HG03159 (cell line): ENCODE measurements at regions not wholly inside any gene's neighbourhood (a gene's known extent, or its start where the extent isn't known, plus 50 kb on each side); places are given as distances from the start of the nearest gene placed in this dataset.
A peak's percentile ranks its signal among the peaks of the same experiment; 100 is the strongest.

ENCODE experiments used
- ATAC-seq: cut with Tn5 transposase; IDR thresholded peaks from one replicate; pipeline ENCODE4 v1.9.1; 2021; ENCODE audit warnings: mild to moderate bottlenecking, moderate library complexity; ENCODE audit not compliant: unreplicated experiment

GRCh38 chr3:167958141-167958540 lies 137.6 kb downstream of the GOLIM4 start:
- ATAC-seq: no peak

GRCh38 chr3:167952969-167953368 lies 142.8 kb downstream of the GOLIM4 start:
- no peak for ATAC-seq

- no peak for ATAC-seq
These were observed 145.5 kb downstream of the GOLIM4 start for GRCh38 chr3:167950212-167950611.

GRCh38 chr3:167941234-167941995 lies 154.3 kb downstream of the GOLIM4 start:
- no peak for ATAC-seq

GRCh38 chr3:167940241-167940640 lies 155.5 kb downstream of the GOLIM4 start:
- no peak for ATAC-seq

- no peak for ATAC-seq
These were observed 157.2 kb downstream of the GOLIM4 start for GRCh38 chr3:167938516-167938915.

GRCh38 chr3:167936019-167936418 lies 159.7 kb downstream of the GOLIM4 start:
- no peak for ATAC-seq

GRCh38 chr3:167930453-167930852 lies 165.3 kb downstream of the GOLIM4 start:
- no peak for ATAC-seq

- no peak for ATAC-seq
These were observed 165.8 kb downstream of the GOLIM4 start for GRCh38 chr3:167929968-167930367.

- ATAC-seq: no peak
These were observed 167.3 kb downstream of the GOLIM4 start for GRCh38 chr3:167928381-167928780.

GRCh38 chr3:167920747-167921146 lies 175.0 kb downstream of the GOLIM4 start:
- ATAC-seq: no peak

GRCh38 chr3:167919590-167919989 lies 176.1 kb downstream of the GOLIM4 start:
- no peak for ATAC-seq

GRCh38 chr3:167918686-167919085 lies 177.0 kb downstream of the GOLIM4 start:
- no peak for ATAC-seq

GRCh38 chr3:167918008-167918596 lies 177.6 kb downstream of the GOLIM4 start:
- ATAC-seq: no peak

- peak; percentile 53 for ATAC-seq
These were observed 177.8 kb downstream of the SERPINI1 start for GRCh38 chr3:167913219-167913835.

GRCh38 chr3:167909952-167910351 lies 174.4 kb downstream of the SERPINI1 start:
- ATAC-seq: no peak

GRCh38 chr3:167909504-167909896 lies 174.0 kb downstream of the SERPINI1 start:
- ATAC-seq: no peak

GRCh38 chr3:167908746-167909503 lies 173.4 kb downstream of the SERPINI1 start:
- no peak for ATAC-seq

- no peak for ATAC-seq
These were observed 172.7 kb downstream of the SERPINI1 start for GRCh38 chr3:167908221-167908620.

- ATAC-seq: no peak
These were observed 165.6 kb downstream of the SERPINI1 start for GRCh38 chr3:167901138-167901537.

GRCh38 chr3:167899093-167899492 lies 163.6 kb downstream of the SERPINI1 start:
- ATAC-seq: no peak
